SJCRH30 (cell line): ENCODE measurements at regions not wholly inside any gene's neighbourhood (a gene's known extent, or its start where the extent isn't known, plus 50 kb on each side); places are given as distances from the start of the nearest gene placed in this dataset.

ENCODE experiments used
- DNase-seq, 2 experiments: peaks; one replicate each; pipeline ENCODE4 v3.0.0-alpha.2; 2015 to 2020
- H3K27ac ChIP-seq: fragments of 250-450 bp; sonication (Bioruptor Pico); 2 replicates; pipeline ENCODE4 v1.5.1; 2020; ENCODE audit warnings: mild to moderate bottlenecking, moderate library complexity
- H3K27me3 ChIP-seq: fragments of 250-450 bp; sonication (Bioruptor Pico); 2 replicates; pipeline ENCODE4 v1.5.1; 2020; ENCODE audit warnings: mild to moderate bottlenecking, moderate library complexity
- H3K36me3 ChIP-seq: fragments of 250-450 bp; sonication (Bioruptor Pico); 2 replicates; pipeline ENCODE4 v1.5.1; 2020; ENCODE audit warnings: mild to moderate bottlenecking, moderate library complexity
- H3K4me1 ChIP-seq: fragments of 250-450 bp; sonication (Bioruptor Pico); 2 replicates; pipeline ENCODE4 v1.5.1; 2020; ENCODE audit warnings: mild to moderate bottlenecking, moderate library complexity
- H3K4me3 ChIP-seq: fragments of 250-450 bp; sonication (Bioruptor Pico); 2 replicates; pipeline ENCODE4 v1.5.1; 2020; ENCODE audit warnings: mild to moderate bottlenecking, moderate library complexity
- H3K9me3 ChIP-seq: fragments of 250-450 bp; sonication (Bioruptor Pico); replicated peaks from 2 replicates; pipeline ENCODE4 v1.5.1; 2020; ENCODE audit warnings: mild to moderate bottlenecking, moderate library complexity

GRCh38 chr20:24106150-24106800 is 117.7 kb upstream of the GGTLC1 start:
- no peak overlapping the region for H3K27ac ChIP-seq
- H3K27me3 ChIP-seq, result no peaks in the 10 kb centered on the region
- H3K36me3 ChIP-seq, result no peaks in the 10 kb centered on the region
- no peaks in the 10 kb centered on the region for H3K4me1 ChIP-seq
- no peak for DNase-seq
- no peaks in the 10 kb centered on the region for H3K9me3 ChIP-seq
- H3K4me3 ChIP-seq, result no peak overlapping the region

- no peak for DNase-seq
- H3K36me3 ChIP-seq, result no peaks in the 10 kb centered on the region
- no peaks in the 10 kb centered on the region for H3K9me3 ChIP-seq
- H3K4me1 ChIP-seq, result no peaks in the 10 kb centered on the region
- 0 out of 2 replicates have a peak, but pooled peaks cover 3% of the 10 kb centered on the region for H3K27me3 ChIP-seq
- H3K4me3 ChIP-seq, result no peak overlapping the region
- H3K27ac ChIP-seq, result no peak overlapping the region
Measured at GRCh38 chr20:24102749-24103333, 114.3 kb upstream of the GGTLC1 start.

DNA sequence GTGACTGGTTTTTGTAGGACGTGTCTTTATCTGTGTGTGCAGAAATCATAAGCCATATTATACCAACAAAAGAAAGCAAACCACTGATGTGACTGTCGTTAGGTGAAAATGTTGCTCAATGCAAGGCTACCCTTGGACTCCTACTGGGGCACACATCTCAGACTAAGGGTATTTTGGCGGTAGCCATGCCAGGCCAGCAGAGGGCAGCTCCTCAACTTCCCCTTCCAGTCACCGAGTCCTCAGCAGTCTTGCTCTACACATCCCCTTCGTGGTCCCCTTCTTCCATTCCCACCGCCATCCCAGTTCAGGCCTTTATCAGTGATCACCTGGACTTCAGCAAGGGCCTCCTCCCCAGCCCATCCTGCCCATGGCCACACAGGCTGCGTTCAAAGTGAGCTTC is 113.7 kb upstream of the GGTLC1 start:
- peak in 1 of 2 experiments; percentile 38 for DNase-seq
- Histone ChIP-seq H3K9me3 (no peaks in the 10 kb centered on the region), H3K36me3 (no peaks in the 10 kb centered on the region), H3K27me3 (peaks cover 4% of the 10 kb centered on the region; the same call in 1 of the 2 replicates), H3K4me1 (no peaks in the 10 kb centered on the region), H3K4me3 (no peak overlapping the region), H3K27ac (no peak overlapping the region)

DNA sequence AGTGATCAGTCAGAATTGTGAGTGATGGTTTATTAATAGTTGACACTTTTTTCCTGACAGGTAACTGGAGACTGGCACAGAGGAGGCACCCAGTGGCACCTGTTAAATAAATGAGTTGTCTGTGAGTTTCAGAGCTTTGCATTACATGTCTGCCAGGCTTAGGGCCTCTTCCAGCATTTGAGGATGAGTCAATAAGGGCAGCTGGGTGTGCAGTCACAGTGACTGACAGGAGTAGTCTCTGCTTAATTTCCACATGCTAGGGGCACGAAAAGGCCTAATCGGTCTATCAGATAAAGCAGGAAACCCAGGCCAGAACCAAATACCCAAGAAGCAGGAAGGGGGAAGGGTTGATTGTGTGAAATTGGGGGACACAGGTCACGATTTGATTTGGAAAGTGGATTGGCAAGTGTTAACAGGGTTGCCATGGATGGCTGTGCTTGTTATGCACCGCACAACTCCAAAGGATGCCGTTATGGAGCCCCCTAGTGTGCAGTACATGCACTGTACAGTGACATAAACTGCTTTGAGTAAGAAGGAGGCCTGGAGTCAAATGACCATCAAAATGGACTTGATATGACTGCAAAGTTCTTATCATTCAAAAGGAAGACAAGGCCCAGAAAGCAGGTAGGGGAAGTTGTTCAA is 111.9 kb upstream of the GGTLC1 start:
- peak; percentile 33 to 68 for DNase-seq
- no peak overlapping the region for H3K4me3 ChIP-seq
- no peaks in the 10 kb centered on the region for H3K9me3 ChIP-seq
- no peaks in the 10 kb centered on the region for H3K4me1 ChIP-seq
- no peaks in the 10 kb centered on the region for H3K36me3 ChIP-seq
- peaks cover 15% of the 10 kb centered on the region; the same call in 1 of the 2 replicates for H3K27me3 ChIP-seq
- no peak overlapping the region for H3K27ac ChIP-seq

DNA sequence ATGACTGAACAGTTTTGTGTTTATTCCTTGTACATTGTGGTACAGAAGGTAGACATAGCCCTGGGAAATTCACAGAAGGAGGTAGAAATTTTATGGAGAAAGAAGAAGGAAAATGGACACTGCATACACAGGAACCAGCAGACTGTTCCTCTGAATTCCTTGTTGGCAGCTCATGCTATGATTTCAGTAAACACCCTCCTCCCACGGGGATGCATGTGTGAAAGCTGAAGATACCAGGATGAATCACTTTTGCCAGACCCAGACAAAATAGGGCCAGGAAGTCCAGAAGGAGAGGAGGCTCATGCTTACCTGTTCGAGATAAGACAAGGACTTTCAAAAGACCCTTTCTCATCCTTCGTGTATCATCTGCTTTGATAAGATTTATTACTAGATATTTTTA is 110.3 kb upstream of the GGTLC1 start:
- Histone ChIP-seq H3K9me3 (no peaks in the 10 kb centered on the region), H3K4me3 (no peak overlapping the region), H3K27me3 (peaks cover 15% of the 10 kb centered on the region; the same call in 1 of the 2 replicates), H3K4me1 (no peaks in the 10 kb centered on the region), H3K27ac (no peak overlapping the region), H3K36me3 (no peaks in the 10 kb centered on the region)
- DNase-seq, result no peak

DNA sequence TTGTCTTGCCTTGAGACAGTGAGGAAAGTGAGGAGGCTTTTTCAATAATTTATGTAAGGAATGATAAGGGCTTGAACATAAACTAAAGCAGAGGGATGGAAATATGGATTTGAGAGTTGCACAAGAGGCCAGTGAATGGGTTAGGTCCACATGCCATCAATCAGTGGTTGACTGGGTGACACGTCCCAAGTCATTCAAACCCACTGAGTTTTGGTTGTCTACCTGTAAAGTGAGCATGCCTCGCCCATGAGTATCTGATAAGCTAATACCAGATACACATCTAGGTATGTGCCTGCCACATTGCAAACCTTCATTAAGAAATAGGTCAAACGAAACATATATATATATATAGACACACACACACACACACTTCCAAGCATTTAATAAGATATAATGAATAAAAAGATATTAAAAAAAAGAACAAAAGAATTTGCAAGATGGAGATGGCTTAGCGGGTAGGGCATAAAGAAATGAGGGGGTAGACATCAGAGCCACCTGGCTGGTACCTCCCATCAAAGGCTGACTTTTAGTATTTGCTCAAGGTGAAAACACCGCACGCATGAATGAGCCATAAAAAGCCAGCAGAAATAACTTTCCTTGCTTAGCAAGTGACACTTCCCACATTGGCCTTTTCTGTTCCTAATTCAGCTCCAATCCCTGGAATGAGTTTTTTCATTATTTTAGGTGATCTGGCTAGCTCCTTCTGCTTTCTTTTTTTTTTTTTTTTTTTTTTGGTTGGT is 109.1 kb upstream of the GGTLC1 start:
- H3K27ac ChIP-seq, result no peak overlapping the region
- no peak for DNase-seq
- H3K36me3 ChIP-seq, result no peaks in the 10 kb centered on the region
- H3K27me3 ChIP-seq, result peaks cover 15% of the 10 kb centered on the region; the same call in 1 of the 2 replicates
- no peaks in the 10 kb centered on the region for H3K4me1 ChIP-seq
- no peak overlapping the region for H3K4me3 ChIP-seq
- H3K9me3 ChIP-seq, result no peaks in the 10 kb centered on the region

DNA sequence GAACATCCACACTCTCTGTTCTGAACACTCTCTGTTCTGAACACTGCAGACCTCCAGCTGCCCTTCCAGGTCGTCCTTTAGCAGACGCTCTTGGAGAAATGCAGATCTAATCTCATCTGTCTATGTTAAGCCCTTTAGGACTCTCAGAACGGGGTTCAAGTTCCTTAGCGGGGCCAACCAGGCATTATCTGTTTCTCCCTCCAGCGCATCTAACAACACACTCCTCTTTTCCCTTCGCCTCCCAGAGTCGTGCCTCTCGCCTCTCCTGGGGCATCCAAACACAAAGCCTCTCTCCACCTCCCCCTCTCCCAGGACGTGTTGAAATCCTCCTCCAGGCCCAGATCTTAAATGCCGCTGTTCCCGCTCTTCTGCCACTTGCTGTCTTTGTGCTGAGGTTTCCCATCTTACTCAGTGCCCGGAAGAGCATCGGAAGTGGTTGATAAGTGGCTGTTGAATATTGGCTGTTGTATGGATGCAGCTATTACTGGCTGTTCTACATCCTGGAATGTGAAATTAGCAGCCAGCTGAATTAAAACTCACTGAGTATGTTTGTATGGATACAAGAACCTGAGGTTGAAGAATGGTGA is 108.4 kb upstream of the GGTLC1 start:
- peaks cover 15% of the 10 kb centered on the region; the same call in 1 of the 2 replicates for H3K27me3 ChIP-seq
- no peaks in the 10 kb centered on the region for H3K36me3 ChIP-seq
- no peak overlapping the region for H3K27ac ChIP-seq
- DNase-seq, result no peak
- H3K9me3 ChIP-seq, result no peaks in the 10 kb centered on the region
- H3K4me1 ChIP-seq, result no peaks in the 10 kb centered on the region
- no peak overlapping the region for H3K4me3 ChIP-seq

- DNase-seq, result no peak
- no peak overlapping the region for H3K27ac ChIP-seq
- H3K4me3 ChIP-seq, result no peak overlapping the region
- peaks cover 15% of the 10 kb centered on the region; the same call in 1 of the 2 replicates for H3K27me3 ChIP-seq
- no peaks in the 10 kb centered on the region for H3K36me3 ChIP-seq
- H3K9me3 ChIP-seq, result no peaks in the 10 kb centered on the region
- H3K4me1 ChIP-seq, result no peaks in the 10 kb centered on the region
Measured at GRCh38 chr20:24096264-24096663, 107.7 kb upstream of the GGTLC1 start.

DNA sequence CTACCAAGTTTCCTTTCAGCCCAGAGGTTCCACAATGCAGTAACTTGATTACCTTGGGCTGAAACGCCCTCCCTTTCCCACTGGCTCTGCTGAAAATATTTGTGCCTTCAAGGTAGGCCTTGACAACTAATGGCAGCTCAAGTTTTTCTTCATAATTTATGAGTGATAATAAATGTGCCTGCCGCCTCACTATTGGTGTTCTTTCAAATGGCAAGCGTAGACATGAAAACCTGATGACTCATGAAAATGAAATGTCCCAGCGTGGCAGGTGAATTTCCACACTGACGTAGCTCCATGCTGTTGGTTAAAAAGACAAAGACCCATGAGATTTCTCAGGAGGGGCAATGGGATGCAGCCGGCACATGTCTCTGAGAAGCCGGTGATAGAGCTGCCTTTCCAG is 107.2 kb upstream of the GGTLC1 start:
- Histone ChIP-seq H3K4me1 (no peaks in the 10 kb centered on the region), H3K27me3 (peaks cover 15% of the 10 kb centered on the region; the same call in 1 of the 2 replicates), H3K27ac (no peak overlapping the region), H3K9me3 (no peaks in the 10 kb centered on the region), H3K36me3 (no peaks in the 10 kb centered on the region), H3K4me3 (no peak overlapping the region)
- no peak for DNase-seq

- no peaks in the 10 kb centered on the region for H3K4me1 ChIP-seq
- H3K36me3 ChIP-seq, result no peaks in the 10 kb centered on the region
- no peaks in the 10 kb centered on the region for H3K9me3 ChIP-seq
- H3K27me3 ChIP-seq, result peaks cover 15% of the 10 kb centered on the region; the same call in 1 of the 2 replicates
- DNase-seq, result no peak
- H3K27ac ChIP-seq, result no peak overlapping the region
- H3K4me3 ChIP-seq, result no peak overlapping the region
Measured at GRCh38 chr20:24095303-24095702, 106.7 kb upstream of the GGTLC1 start.

- Histone ChIP-seq H3K4me1 (no peaks in the 10 kb centered on the region), H3K9me3 (no peaks in the 10 kb centered on the region), H3K27ac (no peak overlapping the region), H3K36me3 (no peaks in the 10 kb centered on the region), H3K27me3 (no peaks in the 10 kb centered on the region), H3K4me3 (no peak overlapping the region)
- no peak for DNase-seq
Measured at GRCh38 chr20:24089576-24089975, 101.0 kb upstream of the GGTLC1 start.

DNA sequence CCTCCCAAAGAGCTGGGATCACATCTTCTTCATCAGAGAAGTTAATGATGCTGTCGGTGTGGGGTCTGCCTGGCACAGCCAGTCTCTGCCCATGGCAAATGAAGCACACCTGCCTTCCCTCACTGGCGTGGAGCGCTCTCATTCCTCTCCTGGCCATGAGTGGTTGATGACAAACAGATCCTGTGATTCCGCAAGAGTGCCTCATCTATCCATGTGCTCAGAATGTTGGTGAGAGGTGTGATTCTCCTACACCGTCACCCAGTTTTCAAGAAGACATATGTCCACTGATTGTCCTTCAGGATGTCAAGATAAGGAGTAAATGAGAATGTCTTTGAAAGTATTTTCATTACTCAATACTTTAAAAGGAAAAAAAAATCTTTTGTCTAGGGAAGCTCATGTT is 97.5 kb upstream of the GGTLC1 start:
- Histone ChIP-seq H3K4me3 (no peak overlapping the region), H3K4me1 (no peaks in the 10 kb centered on the region), H3K27ac (no peak overlapping the region), H3K27me3 (no peaks in the 10 kb centered on the region; the same call in 1 of the 2 replicates), H3K36me3 (no peaks in the 10 kb centered on the region), H3K9me3 (no peaks in the 10 kb centered on the region)
- DNase-seq, result no peak

GRCh38 chr20:24084281-24084680 is 95.7 kb upstream of the GGTLC1 start:
- Histone ChIP-seq H3K4me3 (no peak overlapping the region), H3K27ac (no peak overlapping the region), H3K36me3 (no peaks in the 10 kb centered on the region), H3K9me3 (no peaks in the 10 kb centered on the region), H3K27me3 (no peaks in the 10 kb centered on the region; the same call in 1 of the 2 replicates), H3K4me1 (no peaks in the 10 kb centered on the region)
- DNase-seq, result no peak

GRCh38 chr20:24081077-24081476 is 92.5 kb upstream of the GGTLC1 start:
- no peak overlapping the region for H3K27ac ChIP-seq
- peaks cover 4% of the 10 kb centered on the region for H3K27me3 ChIP-seq
- H3K36me3 ChIP-seq, result no peaks in the 10 kb centered on the region
- no peak overlapping the region for H3K4me3 ChIP-seq
- H3K9me3 ChIP-seq, result no peaks in the 10 kb centered on the region
- no peak for DNase-seq
- H3K4me1 ChIP-seq, result no peaks in the 10 kb centered on the region
